A673 (cell line): ENCODE measurements at regions not wholly inside any gene's neighbourhood (a gene's known extent, or its start where the extent isn't known, plus 50 kb on each side); places are given as distances from the start of the nearest gene placed in this dataset.

Source experiments
- BruUV-seq: library from RNA; stranded (reverse); fragments of 400-500 nt; replicated peaks from 2 replicates; lab custom pipeline; 2021; lab: Mats Ljungman, UMichigan
- CTCF ChIA-PET: fragments of 300-600 bp; sonication (Branson Sonifier 250); formaldehyde crosslinking; loops from one replicate; lab custom pipeline; 2022; ENCODE audit warnings: antibody characterized with exemption; lab: Charles Lee
- POLR2A ChIA-PET: fragments of 300-600 bp; sonication (Branson Sonifier 250); formaldehyde crosslinking; loops from one replicate; lab custom pipeline; 2022; ENCODE audit warnings: antibody characterized with exemption; ENCODE audit not compliant: low non-redundant PET; lab: Charles Lee
- DNase-seq: peaks from one replicate; pipeline ENCODE4 v3.0.0-alpha.2; 2015; ENCODE audit warnings: low spot score
- H3K27ac ChIP-seq: fragments of 200-600 bp; sonication (generic); 2 replicates; pipeline ENCODE4 v1.5.1; 2016; ENCODE audit warnings: mixed run types, low read depth, mild to moderate bottlenecking, mixed read lengths, antibody characterized with exemption, low read length; ENCODE audit not compliant: poor library complexity, severe bottlenecking
- H3K27me3 ChIP-seq: fragments of 200-600 bp; sonication (generic); replicated peaks from 2 replicates; pipeline ENCODE4 v1.6.1; 2017; ENCODE audit warnings: mixed run types, low read depth, mild to moderate bottlenecking, mixed read lengths, antibody characterized with exemption, low read length; ENCODE audit not compliant: insufficient read depth, poor library complexity
- H3K36me3 ChIP-seq: fragments of 200-600 bp; sonication (generic); 2 replicates; pipeline ENCODE4 v1.6.1; 2016; ENCODE audit warnings: mixed run types, mild to moderate bottlenecking, mixed read lengths, antibody characterized with exemption, low read length; ENCODE audit not compliant: insufficient read depth, poor library complexity, severe bottlenecking
- H3K4me1 ChIP-seq: fragments of 200-600 bp; sonication (generic); 2 replicates; pipeline ENCODE4 v1.6.1; 2017; ENCODE audit warnings: mixed run types, mild to moderate bottlenecking, mixed read lengths, antibody characterized with exemption, low read length; ENCODE audit not compliant: insufficient read depth, poor library complexity, severe bottlenecking
- H3K4me3 ChIP-seq: fragments of 200-600 bp; sonication (generic); 2 replicates; pipeline ENCODE4 v1.5.1; 2016; ENCODE audit warnings: low read depth, mixed run types, mild to moderate bottlenecking, mixed read lengths, low read length; ENCODE audit not compliant: poor library complexity, severe bottlenecking
- H3K9me3 ChIP-seq: fragments of 200-600 bp; sonication (generic); 2 replicates; pipeline ENCODE4 v1.6.1; 2016; ENCODE audit warnings: mixed run types, low read depth, mild to moderate bottlenecking, mixed read lengths, antibody characterized with exemption, low read length; ENCODE audit not compliant: poor library complexity, severe bottlenecking
- CTCF ChIP-seq: fragments of 300-800, 200-600 bp; sonication (generic); conservative IDR thresholded peaks from 2 replicates; pipeline ENCODE4 v1.5.1; 2017; ENCODE audit warnings: low read depth, mild to moderate bottlenecking, antibody characterized with exemption, low read length, moderate library complexity, mixed read lengths
- EZH2 ChIP-seq: fragments of 200-600 bp; sonication (generic); IDR thresholded peaks from 2 replicates; pipeline ENCODE4 v1.6.1; 2017; ENCODE audit warnings: borderline replicate concordance, low read depth, mild to moderate bottlenecking, mixed read lengths, antibody characterized with exemption, low read length; ENCODE audit not compliant: poor library complexity, severe bottlenecking
- intact Hi-C: fragments of 100-400 bp; cut with micrococcal nuclease; formaldehyde crosslinking; loops from one replicate; pipeline ENCODE4 v1.10.0; 2022; ENCODE audit not compliant: unreplicated experiment

- CTCF ChIA-PET, result no interaction called here
- Histone ChIP-seq H3K4me1 (peaks cover 8% of the 10 kb centered on the region), H3K27me3 (no peaks in the 10 kb centered on the region), H3K4me3 (no peak overlapping the region), H3K36me3 (no peaks in the 10 kb centered on the region), H3K27ac (no peak overlapping the region), H3K9me3 (no peaks in the 10 kb centered on the region)
- TF ChIP-seq EZH2, result no peak
- POLR2A ChIA-PET, result interaction anchor here (0.6 kb wide), 1 partner anchor 9 kb away, joined by 3 read pairs; no protein-coding TSS in a partner anchor
- BruUV-seq, result no TSS peak
- DNase-seq, result peak; percentile 65
- intact Hi-C loops, result no loop called here
Measured at GRCh38 chr21:15264084-15264665, 199.4 kb upstream of the NRIP1 start.

GRCh38 chr21:15272171-15272570 is 207.4 kb upstream of the NRIP1 start:
- TF ChIP-seq EZH2 (no peak), CTCF (no peak)
- Histone ChIP-seq H3K4me3 (no peak overlapping the region), H3K27me3 (no peaks in the 10 kb centered on the region), H3K27ac (no peak overlapping the region), H3K36me3 (no peaks in the 10 kb centered on the region), H3K9me3 (no peaks in the 10 kb centered on the region), H3K4me1 (no peaks in the 10 kb centered on the region)
- ChIA-PET POLR2A (no interaction called here), CTCF (no interaction called here)
- BruUV-seq, result no TSS peak
- DNase-seq, result no peak
- intact Hi-C loops, result no loop called here

- TF ChIP-seq CTCF (no peak), EZH2 (no peak)
- H3K27ac ChIP-seq, result no peak overlapping the region
- no peak for DNase-seq
- no peaks in the 10 kb centered on the region for H3K4me1 ChIP-seq
- BruUV-seq, result no TSS peak
- H3K4me3 ChIP-seq, result no peak overlapping the region
- ChIA-PET POLR2A (no interaction called here), CTCF (no interaction called here)
- H3K27me3 ChIP-seq, result no peaks in the 10 kb centered on the region
- no peaks in the 10 kb centered on the region for H3K36me3 ChIP-seq
- H3K9me3 ChIP-seq, result no peaks in the 10 kb centered on the region
- intact Hi-C loops, result no loop called here
Measured at GRCh38 chr21:15272591-15272990, 207.8 kb upstream of the NRIP1 start.

GRCh38 chr21:15273244-15273643 is 208.4 kb upstream of the NRIP1 start:
- POLR2A ChIA-PET, result interaction anchor here (0.6 kb wide), 1 partner anchor 9 kb away, joined by 3 read pairs; no protein-coding TSS in a partner anchor
- H3K4me1 ChIP-seq, result no peaks in the 10 kb centered on the region
- BruUV-seq, result no TSS peak
- no peaks in the 10 kb centered on the region for H3K36me3 ChIP-seq
- H3K9me3 ChIP-seq, result no peaks in the 10 kb centered on the region
- DNase-seq, result no peak
- H3K27ac ChIP-seq, result no peak overlapping the region
- CTCF ChIA-PET, result no interaction called here
- intact Hi-C loops, result no loop called here
- no peak overlapping the region for H3K4me3 ChIP-seq
- no peaks in the 10 kb centered on the region for H3K27me3 ChIP-seq
- TF ChIP-seq CTCF (no peak), EZH2 (no peak)
